B cell (primary cell): ENCODE measurements at regions not wholly inside any gene's neighbourhood (a gene's known extent, or its start where the extent isn't known, plus 50 kb on each side); places are given as distances from the start of the nearest gene placed in this dataset. TPM values are rescaled to one million over a fixed set of nuclear protein-coding genes. Genes with fewer than 3 reads are reported as not detected.
"Not testable (repeated sequence)": the region's sequence is repeated elsewhere in the genome, so short reads cannot be mapped to it uniquely, and the experiment has no call there.

ENCODE experiments used
- ATAC-seq: fragments of 200-7000 bp; cut with Tn5 transposase; one replicate; pipeline ENCODE4 v1.10.0; 2021; ENCODE audit warnings: low read depth, mild to moderate bottlenecking, moderate number of reproducible peaks, moderate library complexity
- CTCF ChIA-PET: fragments of 350-600 bp; sonication (Branson Sonifier 250); formaldehyde crosslinking; loops from one replicate; lab custom pipeline; 2021; ENCODE audit warnings: antibody characterized with exemption, inconsistent platforms; lab: Charles Lee
- POLR2A ChIA-PET: fragments of 350-600 bp; sonication (Branson Sonifier 250); formaldehyde crosslinking; loops from one replicate; lab custom pipeline; 2021; ENCODE audit warnings: antibody characterized with exemption; lab: Charles Lee
- DNase-seq: peaks from one replicate; pipeline ENCODE4 v3.0.0; 2013
- H2AFZ ChIP-seq: 2 replicates; pipeline ENCODE4 v1.6.1; 2012; ENCODE audit warnings: mild to moderate bottlenecking, low read depth, low read length; ENCODE audit not compliant: insufficient read depth, poor library complexity, severe bottlenecking
- H3K27ac ChIP-seq, 2 donors: 1 replicate in 1 of 2; 2 replicates in 1 of 2; pipeline ENCODE4 v1.5.1; 2012 to 2013; ENCODE audit warnings: low read length in 2 of 2, mild to moderate bottlenecking in 2 of 2, moderate library complexity in 1 of 2
- H3K27me3 ChIP-seq, 4 experiments: fragments of 200-600 bp in 1 of 4; sonication (generic) in 1 of 4; replicated peaks in 1 of 4; 1 replicate in 2 of 4; 2 replicates in 2 of 4; pipeline versions ENCODE4 v1.6.1 to v1.7.0; 2013 to 2016; ENCODE audit warnings: low read length in 3 of 4, mild to moderate bottlenecking in 2 of 4, mixed read lengths in 1 of 4, moderate library complexity in 1 of 4; ENCODE audit not compliant: insufficient read depth in 4 of 4, control insufficient read depth in 3 of 4; ENCODE audit errors: control extremely low read depth in 1 of 4
- H3K36me3 ChIP-seq, 2 experiments: replicated peaks in 1 of 2; 1 replicate in 1 of 2; 2 replicates in 1 of 2; pipeline versions ENCODE4 v1.6.1 to v1.7.1; 2013; ENCODE audit warnings: low read length in 1 of 2; ENCODE audit not compliant: insufficient read depth in 2 of 2, control insufficient read depth in 1 of 2; ENCODE audit errors: control extremely low read depth in 1 of 2, extremely low read depth in 1 of 2
- H3K4me1 ChIP-seq, 2 donors: fragments of 200-600 bp in 1 of 2; sonication (generic) in 1 of 2; 1 replicate in 1 of 2; 2 replicates in 1 of 2; pipeline versions ENCODE4 v1.5.1 to v1.6.1; 2013 to 2017; ENCODE audit warnings: low read length in 2 of 2; ENCODE audit not compliant: control insufficient read depth in 2 of 2, insufficient read depth in 2 of 2
- H3K4me2 ChIP-seq: replicated peaks from 2 replicates; pipeline ENCODE3; 2012; ENCODE audit warnings: mild to moderate bottlenecking, low read depth, low read length; ENCODE audit not compliant: poor library complexity, severe bottlenecking
- H3K4me3 ChIP-seq, 5 experiments: fragments of 200-600 bp in 1 of 5; sonication (generic) in 1 of 5; 1 replicate in 3 of 5; 2 replicates in 2 of 5; pipeline versions ENCODE4 v1.5.1 to v1.7.0; 2011 to 2016; ENCODE audit warnings: low read length in 4 of 5, mild to moderate bottlenecking in 4 of 5, low read depth in 2 of 5, control low read depth in 1 of 5, moderate library complexity in 1 of 5; ENCODE audit not compliant: insufficient read depth in 1 of 5; ENCODE audit errors: control extremely low read depth in 1 of 5, extremely low read depth in 1 of 5
- H3K79me2 ChIP-seq: fragments of 200-600 bp; sonication (generic); one replicate; pipeline ENCODE4 v1.6.0; 2016; ENCODE audit warnings: low read length; ENCODE audit not compliant: control insufficient read depth, insufficient read depth
- H3K9ac ChIP-seq: fragments of 200-600 bp; sonication (generic); 2 replicates; pipeline ENCODE4 v1.6.1; 2017; ENCODE audit warnings: mild to moderate bottlenecking, low read length, moderate library complexity
- H3K9me3 ChIP-seq, 3 donors: one replicate each; pipeline versions ENCODE4 v1.6.1 to v1.7.1; 2013; ENCODE audit warnings: low read length in 2 of 3; ENCODE audit not compliant: control insufficient read depth in 2 of 3, insufficient read depth in 1 of 3; ENCODE audit errors: control extremely low read depth in 1 of 3
- H4K20me1 ChIP-seq: 2 replicates; pipeline ENCODE4 v1.6.0; 2012; ENCODE audit warnings: mild to moderate bottlenecking, low read length; ENCODE audit not compliant: insufficient read depth, control insufficient read depth, poor library complexity, severe bottlenecking
- H3K27ac Mint-ChIP-seq: one replicate; pipeline ENCODE4 v1.8.0; 2021; ENCODE audit warnings: mixed read lengths
- H3K27me3 Mint-ChIP-seq: one replicate; pipeline ENCODE4 v1.8.0; 2021; ENCODE audit warnings: mixed read lengths
- H3K4me1 Mint-ChIP-seq: one replicate; pipeline ENCODE4 v1.8.0; 2021; ENCODE audit warnings: mixed read lengths
- H3K4me3 Mint-ChIP-seq: one replicate; pipeline ENCODE4 v1.8.0; 2021; ENCODE audit warnings: mixed read lengths
- H3K9me3 Mint-ChIP-seq: one replicate; pipeline ENCODE4 v1.8.0; 2022; ENCODE audit warnings: mixed read lengths; ENCODE audit not compliant: insufficient read depth
- EZH2 ChIP-seq: IDR thresholded peaks from 2 replicates; pipeline ENCODE4 v1.6.1; 2012; ENCODE audit warnings: borderline replicate concordance, low read depth, mild to moderate bottlenecking, moderate library complexity, low read length; ENCODE audit not compliant: insufficient read depth, poor library complexity, severe bottlenecking
- WGBS: methylation state at CpG from one replicate; pipeline ENCODE4 v1.1.5; 2013; ENCODE audit warnings: missing lambda C conversion rate; ENCODE audit not compliant: insufficient coverage; 5-methylcytosine and 5-hydroxymethylcytosine counted together
- intact Hi-C: fragments of 100-400 bp; cut with micrococcal nuclease; formaldehyde crosslinking; loops from one replicate; pipeline ENCODE4 v1.10.0; 2022
- small RNA-seq: library from RNA; depleted of rRNA; stranded (forward); fragments of <200 nt; gene quantifications from one replicate; pipeline ENCODE3, GENCODE V24; 2012; ENCODE audit warnings: low replicate concordance, low read depth; ENCODE audit not compliant: insufficient read length
- TF ChIP-seq, protein P1 (sequence below): fragments of 200-600 bp; IDR thresholded peaks from one replicate; pipeline ENCODE4 v1.8.0; 2022; ENCODE audit warnings: antibody characterized with exemption, mild to moderate bottlenecking

DNA sequence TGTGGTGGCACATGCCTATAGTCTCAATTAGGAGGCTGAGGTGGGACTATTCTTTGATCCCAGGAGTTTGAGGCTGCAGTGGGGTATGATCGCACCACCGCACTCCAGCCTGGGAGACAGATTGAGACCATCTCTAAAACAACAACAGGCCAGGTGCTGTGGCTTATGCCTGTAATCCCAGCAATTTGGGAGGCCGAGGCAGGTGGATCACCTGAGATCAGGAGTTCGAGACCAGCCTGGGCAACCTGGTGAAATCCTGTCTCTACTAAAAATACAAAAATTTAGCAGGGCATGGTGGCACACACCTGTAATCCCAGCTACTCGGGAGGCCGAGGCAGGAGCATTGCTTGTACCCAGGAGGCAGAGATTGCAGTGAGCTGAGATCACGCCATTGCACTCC is 60.6 kb upstream of the CCT8L2 start:
- H3K27ac ChIP-seq, H2AFZ ChIP-seq, CTCF ChIA-PET, H3K4me3 Mint-ChIP-seq, H3K9me3 Mint-ChIP-seq, H3K4me1 ChIP-seq, H3K4me2 ChIP-seq, H3K4me1 Mint-ChIP-seq, POLR2A ChIA-PET, intact Hi-C loops, H4K20me1 ChIP-seq, H3K27me3 Mint-ChIP-seq, H3K27me3 ChIP-seq, H3K27ac Mint-ChIP-seq, DNase-seq, H3K79me2 ChIP-seq, H3K4me3 ChIP-seq, H3K9ac ChIP-seq, H3K36me3 ChIP-seq, ATAC-seq: not testable (repeated sequence)
- 80% methylated on average over 5 of the region's 7 CpGs for WGBS
- H3K9me3 ChIP-seq, result peaks cover 0 to 16% (median 0%) of the 10 kb centered on the region in 3 donors

DNA sequence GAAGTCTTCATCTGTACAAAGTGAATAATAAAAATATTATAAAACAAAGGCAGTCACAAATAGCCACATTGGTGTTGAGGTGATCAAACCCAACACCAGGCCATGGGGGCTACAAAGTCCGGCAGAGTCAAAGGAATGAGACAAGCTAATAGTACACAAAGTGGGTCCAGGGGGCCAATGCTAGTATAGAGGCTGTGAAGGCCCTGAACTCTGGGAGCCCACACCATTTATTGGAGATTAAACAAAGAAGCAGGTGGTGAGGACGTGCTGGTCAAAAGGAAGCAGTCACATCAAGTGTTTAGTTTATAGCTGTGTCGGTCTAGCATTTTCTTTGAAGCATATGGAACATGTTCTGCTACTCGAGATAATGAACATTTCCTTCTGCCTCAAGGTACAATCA is 58.6 kb upstream of the CCT8L2 start:
- intact Hi-C loops, result no loop called here
- CTCF ChIA-PET, result no interaction called here

More for the DNA sequence above, 58.6 kb upstream of the CCT8L2 start:
- Histone ChIP-seq H3K9ac (no peak overlapping the region), H3K79me2 (no peaks in the 10 kb centered on the region), H3K9me3 (peaks cover 0 to 13% (median 0%) of the 10 kb centered on the region in 3 donors), H3K36me3 (no peaks in the 10 kb centered on the region), H4K20me1 (no peaks in the 10 kb centered on the region), H3K4me3 (no peak overlapping the region), H3K4me2 (no peak overlapping the region), H2AFZ (no peak overlapping the region), H3K27me3 (no peaks in the 10 kb centered on the region), H3K27ac (no peak overlapping the region), H3K4me1 (no peaks in the 10 kb centered on the region)
- no peak for TF ChIP-seq EZH2
- TF ChIP-seq, protein P1, sequence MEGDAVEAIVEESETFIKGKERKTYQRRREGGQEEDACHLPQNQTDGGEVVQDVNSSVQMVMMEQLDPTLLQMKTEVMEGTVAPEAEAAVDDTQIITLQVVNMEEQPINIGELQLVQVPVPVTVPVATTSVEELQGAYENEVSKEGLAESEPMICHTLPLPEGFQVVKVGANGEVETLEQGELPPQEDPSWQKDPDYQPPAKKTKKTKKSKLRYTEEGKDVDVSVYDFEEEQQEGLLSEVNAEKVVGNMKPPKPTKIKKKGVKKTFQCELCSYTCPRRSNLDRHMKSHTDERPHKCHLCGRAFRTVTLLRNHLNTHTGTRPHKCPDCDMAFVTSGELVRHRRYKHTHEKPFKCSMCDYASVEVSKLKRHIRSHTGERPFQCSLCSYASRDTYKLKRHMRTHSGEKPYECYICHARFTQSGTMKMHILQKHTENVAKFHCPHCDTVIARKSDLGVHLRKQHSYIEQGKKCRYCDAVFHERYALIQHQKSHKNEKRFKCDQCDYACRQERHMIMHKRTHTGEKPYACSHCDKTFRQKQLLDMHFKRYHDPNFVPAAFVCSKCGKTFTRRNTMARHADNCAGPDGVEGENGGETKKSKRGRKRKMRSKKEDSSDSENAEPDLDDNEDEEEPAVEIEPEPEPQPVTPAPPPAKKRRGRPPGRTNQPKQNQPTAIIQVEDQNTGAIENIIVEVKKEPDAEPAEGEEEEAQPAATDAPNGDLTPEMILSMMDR, result no peak
- peaks cover 7% of the 10 kb centered on the region for H3K9me3 Mint-ChIP-seq
- WGBS, result 88% methylated on average over 2 of the region's 4 CpGs
- POLR2A ChIA-PET, result no interaction called here
- H3K4me1 Mint-ChIP-seq, result no peaks in the 10 kb centered on the region
- H3K27me3 Mint-ChIP-seq, result no peaks in the 10 kb centered on the region
- no peak overlapping the region for H3K27ac Mint-ChIP-seq
- no peak overlapping the region for H3K4me3 Mint-ChIP-seq
- ATAC-seq (no peak), DNase-seq (no peak)

Small RNA genes in the stretch of these regions (small RNA-seq; reads per million reads assigned to genes)
- not detected for gene PARP4P3
